ENCODE measurements at regions not wholly inside any gene's neighbourhood (a gene's known extent, or its start where the extent isn't known, plus 50 kb on each side); places are given as distances from the start of the nearest gene placed in this dataset.

DNA sequence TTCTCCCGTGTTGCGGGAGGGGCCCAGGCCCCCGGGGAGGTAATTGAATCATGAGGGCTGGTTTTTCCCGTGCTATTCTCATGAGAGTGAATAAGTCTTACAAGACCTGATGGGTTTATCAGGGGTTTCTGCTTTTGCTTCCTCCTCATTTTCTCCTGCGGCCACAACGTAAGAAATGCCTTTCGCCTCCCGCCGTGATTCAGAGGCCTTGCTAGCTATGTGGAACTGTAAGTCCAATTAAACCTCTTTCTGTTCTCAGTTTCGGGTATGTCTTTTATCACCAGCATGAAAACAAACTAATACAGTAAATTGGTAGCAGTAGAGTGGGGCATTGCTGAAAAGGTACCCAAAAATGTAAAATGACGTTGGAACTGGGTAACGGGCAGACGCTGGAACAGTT, 1035.1 kb downstream of the DTWD2 start:
- no peaks in the 10 kb centered on the region for H3K9me3 ChIP-seq (ENCODE audit: control insufficient read depth, insufficient read depth, low read length)
- no peak overlapping the region for H3K9ac ChIP-seq (ENCODE audit: low read depth, low read length)
- no peaks in the 10 kb centered on the region for H3K36me3 ChIP-seq (ENCODE audit: control insufficient read depth, insufficient read depth, low read length)
- H3K4me1 ChIP-seq (ENCODE audit: control insufficient read depth, insufficient read depth, low read length) = no peaks in the 10 kb centered on the region
- H3K27ac ChIP-seq (ENCODE audit: low read depth, low read length) = no peak overlapping the region
- H3K4me3 ChIP-seq (ENCODE audit: low read depth, low read length) = no peak overlapping the region
- no peaks in the 10 kb centered on the region for H3K27me3 ChIP-seq (ENCODE audit: control insufficient read depth, insufficient read depth, low read length)

DNA sequence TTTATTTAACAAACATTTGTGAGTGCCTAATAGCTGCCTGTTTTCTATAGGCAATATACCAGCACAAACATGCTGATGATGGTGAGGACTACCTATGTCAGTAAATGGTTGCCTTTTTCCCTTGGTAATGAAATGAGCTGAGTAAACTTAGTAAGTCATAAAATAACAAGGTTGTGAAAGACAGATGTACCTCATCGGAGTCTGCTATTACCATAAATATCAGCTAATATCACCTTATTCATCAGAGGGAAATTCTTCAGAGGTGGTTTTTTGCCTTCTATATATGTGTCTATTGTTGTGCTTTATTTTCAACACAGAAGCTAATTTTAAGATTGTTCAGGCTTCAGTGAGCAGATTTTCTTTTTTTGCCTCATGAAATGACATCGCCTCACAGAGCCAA, 1040.5 kb downstream of the DTWD2 start:
- no peaks in the 10 kb centered on the region for H3K9me3 ChIP-seq (ENCODE audit: control insufficient read depth, insufficient read depth, low read length)
- no peak overlapping the region for H3K4me3 ChIP-seq (ENCODE audit: low read depth, low read length)
- H3K27me3 ChIP-seq (ENCODE audit: control insufficient read depth, insufficient read depth, low read length) = no peaks in the 10 kb centered on the region
- no peak overlapping the region for H3K9ac ChIP-seq (ENCODE audit: low read depth, low read length)
- H3K36me3 ChIP-seq (ENCODE audit: control insufficient read depth, insufficient read depth, low read length) = no peaks in the 10 kb centered on the region
- H3K27ac ChIP-seq (ENCODE audit: low read depth, low read length) = no peak overlapping the region
- H3K4me1 ChIP-seq (ENCODE audit: control insufficient read depth, insufficient read depth, low read length) = no peaks in the 10 kb centered on the region

DNA sequence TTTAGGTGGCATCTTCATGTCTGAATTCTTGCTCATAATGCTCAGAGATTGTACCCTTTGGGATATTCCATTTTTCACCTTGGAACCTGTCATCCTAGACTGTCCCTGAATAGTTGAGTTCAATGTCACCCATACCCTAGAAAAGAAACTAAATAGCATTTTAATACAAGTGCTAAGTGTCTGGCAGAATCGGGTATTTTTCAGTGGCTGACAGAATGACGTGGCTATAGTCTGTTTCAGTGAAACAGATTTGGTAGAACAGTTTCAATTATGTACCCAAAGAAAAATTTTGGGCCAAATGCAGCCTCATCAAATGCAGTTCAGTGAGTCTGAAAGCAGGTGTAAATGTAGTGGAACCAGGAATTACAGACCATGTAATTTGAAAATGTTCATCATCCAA, 1041.2 kb downstream of the DTWD2 start:
- Histone ChIP-seq H3K4me1 (ENCODE audit: control insufficient read depth, insufficient read depth, low read length) (no peaks in the 10 kb centered on the region), H3K27me3 (ENCODE audit: control insufficient read depth, insufficient read depth, low read length) (no peaks in the 10 kb centered on the region), H3K4me3 (ENCODE audit: low read depth, low read length) (no peak overlapping the region), H3K9me3 (ENCODE audit: control insufficient read depth, insufficient read depth, low read length) (no peaks in the 10 kb centered on the region), H3K9ac (ENCODE audit: low read depth, low read length) (no peak overlapping the region), H3K27ac (ENCODE audit: low read depth, low read length) (no peak overlapping the region), H3K36me3 (ENCODE audit: control insufficient read depth, insufficient read depth, low read length) (no peaks in the 10 kb centered on the region)

DNA sequence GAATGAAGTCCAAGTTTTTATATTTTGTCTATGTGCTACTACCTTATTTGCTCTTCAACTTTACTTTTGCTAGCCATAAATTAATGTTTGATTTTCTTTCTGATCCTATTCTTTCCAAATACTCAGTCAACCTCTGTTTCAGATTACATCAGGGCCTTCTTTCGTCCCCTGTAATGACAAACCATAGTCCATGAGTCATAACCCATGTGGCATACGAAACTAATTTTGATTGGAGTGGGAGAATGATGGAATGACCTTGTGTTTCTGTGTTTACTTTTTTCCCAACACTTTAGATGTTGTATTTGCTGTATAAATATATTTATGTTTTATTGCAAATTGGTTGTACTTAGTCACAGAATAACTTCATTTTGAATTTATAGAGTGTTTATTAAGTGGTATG, 1043.1 kb downstream of the DTWD2 start:
- no peak overlapping the region for H3K9ac ChIP-seq (ENCODE audit: low read depth, low read length)
- H3K27me3 ChIP-seq (ENCODE audit: control insufficient read depth, insufficient read depth, low read length) = no peaks in the 10 kb centered on the region
- no peak overlapping the region for H3K4me3 ChIP-seq (ENCODE audit: low read depth, low read length)
- no peaks in the 10 kb centered on the region for H3K4me1 ChIP-seq (ENCODE audit: control insufficient read depth, insufficient read depth, low read length)
- H3K9me3 ChIP-seq (ENCODE audit: control insufficient read depth, insufficient read depth, low read length) = no peaks in the 10 kb centered on the region
- H3K36me3 ChIP-seq (ENCODE audit: control insufficient read depth, insufficient read depth, low read length) = no peaks in the 10 kb centered on the region
- no peak overlapping the region for H3K27ac ChIP-seq (ENCODE audit: low read depth, low read length)

DNA sequence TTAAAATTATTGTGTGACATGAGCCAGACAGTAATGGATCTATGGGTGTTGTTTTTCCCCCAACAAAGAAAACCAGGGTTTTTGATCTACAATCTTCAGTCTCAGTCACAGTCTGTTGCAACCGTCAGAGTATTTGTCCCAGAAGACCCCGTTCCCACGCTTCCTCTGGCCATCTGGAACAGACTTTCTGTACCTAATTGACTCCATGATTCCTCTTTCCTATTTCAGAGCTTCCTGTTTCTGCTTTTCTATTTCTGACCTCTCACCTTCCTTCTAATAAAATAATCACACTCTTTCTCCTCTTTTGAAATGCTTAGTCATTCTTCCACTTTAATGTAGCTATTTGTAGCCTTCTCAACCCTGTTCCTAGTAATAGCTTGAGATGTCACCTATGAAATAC, 1044.8 kb downstream of the DTWD2 start:
- H3K9me3 ChIP-seq (ENCODE audit: control insufficient read depth, insufficient read depth, low read length) = no peaks in the 10 kb centered on the region
- H3K4me1 ChIP-seq (ENCODE audit: control insufficient read depth, insufficient read depth, low read length) = no peaks in the 10 kb centered on the region
- no peak overlapping the region for H3K27ac ChIP-seq (ENCODE audit: low read depth, low read length)
- no peak overlapping the region for H3K9ac ChIP-seq (ENCODE audit: low read depth, low read length)
- no peaks in the 10 kb centered on the region for H3K27me3 ChIP-seq (ENCODE audit: control insufficient read depth, insufficient read depth, low read length)
- no peak overlapping the region for H3K4me3 ChIP-seq (ENCODE audit: low read depth, low read length)
- no peaks in the 10 kb centered on the region for H3K36me3 ChIP-seq (ENCODE audit: control insufficient read depth, insufficient read depth, low read length)

DNA sequence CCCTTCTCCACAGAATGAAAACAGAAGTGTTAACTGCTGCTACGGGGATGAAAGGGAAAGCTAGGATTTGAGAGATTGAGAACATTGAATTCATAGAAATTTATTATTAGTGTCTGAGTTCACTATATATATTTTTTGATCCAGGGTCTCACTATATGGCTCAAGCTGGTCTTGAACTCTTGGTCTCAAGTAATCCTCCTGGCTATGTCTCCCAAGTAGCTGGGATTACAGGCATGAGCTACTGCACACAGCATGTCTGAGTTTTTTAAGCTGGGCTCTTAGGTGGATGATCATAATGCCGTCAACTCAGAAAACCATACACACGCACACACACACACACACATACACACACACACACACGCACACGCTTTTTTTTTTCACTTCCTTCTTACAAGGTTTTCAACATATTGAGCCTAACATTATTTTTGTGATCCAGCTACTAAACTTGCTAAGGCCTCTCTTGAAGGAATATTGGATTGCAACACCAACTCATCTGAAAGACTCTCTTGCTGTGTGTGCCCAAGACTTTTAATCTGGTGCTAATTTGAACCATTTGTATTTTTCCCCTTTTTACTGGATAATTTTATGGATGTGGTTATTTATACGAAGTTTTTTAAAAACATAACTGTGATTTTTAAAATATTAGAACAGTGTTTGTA, 1045.4 kb downstream of the DTWD2 start:
- H3K9me3 ChIP-seq (ENCODE audit: control insufficient read depth, insufficient read depth, low read length) = no peaks in the 10 kb centered on the region
- no peaks in the 10 kb centered on the region for H3K36me3 ChIP-seq (ENCODE audit: control insufficient read depth, insufficient read depth, low read length)
- H3K4me1 ChIP-seq (ENCODE audit: control insufficient read depth, insufficient read depth, low read length) = no peaks in the 10 kb centered on the region
- no peak overlapping the region for H3K27ac ChIP-seq (ENCODE audit: low read depth, low read length)
- H3K27me3 ChIP-seq (ENCODE audit: control insufficient read depth, insufficient read depth, low read length) = no peaks in the 10 kb centered on the region
- no peak overlapping the region for H3K9ac ChIP-seq (ENCODE audit: low read depth, low read length)
- no peak overlapping the region for H3K4me3 ChIP-seq (ENCODE audit: low read depth, low read length)

DNA sequence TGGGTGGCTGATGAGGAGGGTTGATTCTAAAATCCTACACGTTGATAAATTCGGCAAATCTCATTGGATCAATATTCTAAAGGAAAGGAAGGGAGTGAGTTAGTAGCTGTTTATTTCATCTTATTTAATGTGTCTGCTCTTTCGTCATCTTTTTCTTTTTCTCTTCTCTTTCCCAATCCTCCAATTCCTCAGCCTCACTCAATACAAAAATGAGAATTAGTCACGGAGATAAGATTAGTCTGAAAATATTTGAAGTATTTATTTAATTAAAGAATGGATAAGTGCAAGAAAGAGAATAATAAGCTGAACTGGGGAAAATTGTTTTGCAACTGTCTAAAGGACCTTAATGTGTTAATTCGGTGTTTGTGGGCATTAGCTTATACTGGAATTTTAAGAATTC, 1095.1 kb downstream of the DTWD2 start:
- Histone ChIP-seq H3K9ac (ENCODE audit: low read depth, low read length) (no peak overlapping the region), H3K36me3 (ENCODE audit: control insufficient read depth, insufficient read depth, low read length) (no peaks in the 10 kb centered on the region), H3K27ac (ENCODE audit: low read depth, low read length) (no peak overlapping the region), H3K4me1 (ENCODE audit: control insufficient read depth, insufficient read depth, low read length) (no peaks in the 10 kb centered on the region; the same call in 1 of the 2 replicates), H3K27me3 (ENCODE audit: control insufficient read depth, insufficient read depth, low read length) (no peaks in the 10 kb centered on the region), H3K4me3 (ENCODE audit: low read depth, low read length) (no peak overlapping the region), H3K9me3 (ENCODE audit: control insufficient read depth, insufficient read depth, low read length) (no peaks in the 10 kb centered on the region)

DNA sequence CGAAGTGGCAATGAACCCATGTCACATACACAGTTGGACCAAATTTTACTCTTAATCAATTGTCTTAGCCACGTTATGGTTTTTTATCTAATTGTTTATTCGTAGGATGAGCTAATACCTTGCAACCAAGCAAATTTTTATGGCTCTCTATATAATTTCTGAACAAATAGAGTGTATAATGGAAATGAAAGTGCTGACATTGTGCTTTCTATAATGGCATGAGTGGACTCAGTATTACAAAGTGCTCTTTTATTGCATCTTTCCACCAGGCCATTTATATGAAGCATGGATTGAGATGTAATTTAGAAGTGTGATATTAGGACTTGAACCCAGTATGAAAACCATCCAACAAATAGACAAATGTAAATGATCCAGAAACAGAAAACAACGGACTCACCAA, 1096.0 kb downstream of the DTWD2 start:
- no peak overlapping the region for H3K27ac ChIP-seq (ENCODE audit: low read depth, low read length)
- no peak overlapping the region for H3K4me3 ChIP-seq (ENCODE audit: low read depth, low read length)
- no peak overlapping the region for H3K9ac ChIP-seq (ENCODE audit: low read depth, low read length)
- no peaks in the 10 kb centered on the region for H3K27me3 ChIP-seq (ENCODE audit: control insufficient read depth, insufficient read depth, low read length)
- H3K4me1 ChIP-seq (ENCODE audit: control insufficient read depth, insufficient read depth, low read length) = no peaks in the 10 kb centered on the region; the same call in 1 of the 2 replicates
- H3K36me3 ChIP-seq (ENCODE audit: control insufficient read depth, insufficient read depth, low read length) = no peaks in the 10 kb centered on the region
- H3K9me3 ChIP-seq (ENCODE audit: control insufficient read depth, insufficient read depth, low read length) = no peaks in the 10 kb centered on the region

DNA sequence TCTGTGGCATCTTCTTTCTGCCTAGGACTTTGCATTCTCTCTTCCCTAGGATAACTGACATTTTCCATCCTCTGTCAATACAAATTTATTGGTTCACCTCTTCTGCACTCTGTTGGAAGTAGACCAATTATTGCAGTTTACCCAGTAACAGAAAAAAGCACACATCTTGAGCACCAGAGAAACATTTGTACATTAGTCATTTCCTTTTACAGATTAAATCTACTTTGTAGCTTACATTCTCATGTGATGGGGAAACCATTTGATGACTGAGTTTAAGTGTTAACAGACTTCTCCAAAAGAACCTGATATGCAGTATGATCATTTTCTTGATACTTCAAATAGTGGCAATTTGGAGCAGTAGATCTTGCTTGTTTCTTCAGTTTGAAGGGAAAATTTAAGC, 1098.8 kb downstream of the DTWD2 start:
- H3K9ac ChIP-seq (ENCODE audit: low read depth, low read length) = no peak overlapping the region
- no peaks in the 10 kb centered on the region for H3K9me3 ChIP-seq (ENCODE audit: control insufficient read depth, insufficient read depth, low read length)
- no peaks in the 10 kb centered on the region for H3K36me3 ChIP-seq (ENCODE audit: control insufficient read depth, insufficient read depth, low read length)
- H3K4me3 ChIP-seq (ENCODE audit: low read depth, low read length) = no peak overlapping the region
- H3K27ac ChIP-seq (ENCODE audit: low read depth, low read length) = no peak overlapping the region
- H3K27me3 ChIP-seq (ENCODE audit: control insufficient read depth, insufficient read depth, low read length) = no peaks in the 10 kb centered on the region
- no peaks in the 10 kb centered on the region; the same call in 1 of the 2 replicates for H3K4me1 ChIP-seq (ENCODE audit: control insufficient read depth, insufficient read depth, low read length)

DNA sequence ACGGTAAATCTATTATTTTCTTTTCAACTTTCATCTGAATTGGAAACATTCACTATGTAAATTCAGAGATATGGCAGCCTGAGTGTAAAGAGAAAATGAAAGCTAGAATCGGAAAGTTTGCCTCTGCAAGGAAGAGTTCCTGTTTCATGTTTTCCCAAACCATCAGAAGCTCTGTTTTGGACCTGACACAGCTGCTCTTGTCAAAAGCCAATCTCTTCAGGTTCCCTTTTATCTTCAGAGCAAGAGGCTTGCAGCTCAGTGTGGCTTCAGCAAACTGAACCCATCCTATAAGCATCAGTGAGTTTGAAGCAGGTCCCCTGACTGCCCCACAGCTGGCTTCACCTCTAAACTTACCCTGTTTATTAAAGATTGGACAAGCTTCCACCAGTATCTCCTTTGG, 1099.7 kb downstream of the DTWD2 start:
- H3K4me3 ChIP-seq (ENCODE audit: low read depth, low read length) = no peak overlapping the region
- H3K4me1 ChIP-seq (ENCODE audit: control insufficient read depth, insufficient read depth, low read length) = no peaks in the 10 kb centered on the region; the same call in 1 of the 2 replicates
- H3K36me3 ChIP-seq (ENCODE audit: control insufficient read depth, insufficient read depth, low read length) = no peaks in the 10 kb centered on the region
- H3K27me3 ChIP-seq (ENCODE audit: control insufficient read depth, insufficient read depth, low read length) = no peaks in the 10 kb centered on the region
- H3K9ac ChIP-seq (ENCODE audit: low read depth, low read length) = no peak overlapping the region
- H3K27ac ChIP-seq (ENCODE audit: low read depth, low read length) = no peak overlapping the region
- H3K9me3 ChIP-seq (ENCODE audit: control insufficient read depth, insufficient read depth, low read length) = no peaks in the 10 kb centered on the region

DNA sequence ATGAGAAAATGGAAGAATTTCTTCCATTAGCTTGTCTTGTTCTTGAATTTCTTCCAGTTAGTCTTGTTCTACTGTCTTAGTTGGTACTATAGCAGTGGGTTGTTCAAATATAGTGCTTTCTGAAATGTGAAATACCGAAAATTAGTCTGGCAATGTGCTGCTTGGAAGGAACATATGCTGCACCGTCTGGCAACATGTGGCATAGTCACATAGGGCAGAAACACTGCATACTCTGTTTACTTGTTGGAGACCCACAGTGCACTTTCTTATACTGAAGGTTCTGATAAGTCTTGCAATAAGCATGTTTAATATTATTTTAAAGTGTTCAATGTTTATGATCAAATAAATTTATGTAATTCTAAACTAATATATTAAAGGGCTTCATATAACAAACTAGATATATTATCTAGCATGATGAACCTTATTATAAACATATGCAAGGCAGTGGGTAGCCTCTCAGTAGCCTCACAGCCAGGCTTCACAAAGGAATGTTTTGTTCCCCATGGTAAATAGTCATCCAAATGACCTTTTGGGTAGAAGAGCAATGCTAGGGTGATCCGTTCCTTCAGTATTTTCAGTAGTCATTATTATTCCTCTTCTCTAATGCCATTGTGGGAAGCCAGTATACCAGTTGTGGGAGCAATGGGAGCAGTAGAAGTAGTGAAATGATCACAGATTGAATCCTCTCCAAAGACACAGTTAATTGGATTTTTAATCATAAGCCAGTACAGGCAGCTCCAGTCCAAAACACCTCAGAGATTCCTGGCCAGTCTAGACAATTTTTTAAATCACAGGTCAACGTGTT, 1106.7 kb downstream of the DTWD2 start:
- no peak overlapping the region for H3K4me3 ChIP-seq (ENCODE audit: low read depth, low read length)
- no peak overlapping the region for H3K27ac ChIP-seq (ENCODE audit: low read depth, low read length)
- no peak overlapping the region for H3K9ac ChIP-seq (ENCODE audit: low read depth, low read length)
- no peaks in the 10 kb centered on the region for H3K4me1 ChIP-seq (ENCODE audit: control insufficient read depth, insufficient read depth, low read length)
- H3K36me3 ChIP-seq (ENCODE audit: control insufficient read depth, insufficient read depth, low read length) = no peaks in the 10 kb centered on the region
- H3K27me3 ChIP-seq (ENCODE audit: control insufficient read depth, insufficient read depth, low read length) = no peaks in the 10 kb centered on the region
- no peaks in the 10 kb centered on the region for H3K9me3 ChIP-seq (ENCODE audit: control insufficient read depth, insufficient read depth, low read length)
